SK-N-MC (cell line): ENCODE measurements at regions not wholly inside any gene's neighbourhood (a gene's known extent, or its start where the extent isn't known, plus 50 kb on each side); places are given as distances from the start of the nearest gene placed in this dataset.

Source experiments
- DNase-seq: peaks from one replicate; pipeline ENCODE4 v3.0.0-alpha.2; 2011; ENCODE audit warnings: low read depth, low spot score
- H3K27ac ChIP-seq: fragments of 200-600 bp; sonication (generic); 2 replicates; pipeline ENCODE4 v1.5.1; 2016; ENCODE audit warnings: mixed run types
- H3K36me3 ChIP-seq: fragments of 200-600 bp; sonication (generic); 2 replicates; pipeline ENCODE4 v1.6.1; 2017; ENCODE audit warnings: antibody characterized with exemption, low read length, mixed read lengths; ENCODE audit not compliant: insufficient read depth
- H3K4me3 ChIP-seq: fragments of 200-600 bp; sonication (generic); 2 replicates; pipeline ENCODE4 v1.5.1; 2016
- H3K9ac ChIP-seq: fragments of 200-600 bp; sonication (generic); 2 replicates; pipeline ENCODE4 v1.8.0; 2017; ENCODE audit warnings: mixed run types, mixed read lengths; ENCODE audit not compliant: insufficient read length
- H3K9me3 ChIP-seq: fragments of 200-600 bp; sonication (generic); 2 replicates; pipeline ENCODE4 v1.6.1; 2017; ENCODE audit warnings: low read depth, mild to moderate bottlenecking, antibody characterized with exemption, low read length, moderate library complexity, mixed read lengths
- EZH2 ChIP-seq: fragments of 200-600 bp; sonication (generic); IDR thresholded peaks from one replicate; pipeline ENCODE4 v1.6.1; 2017; ENCODE audit warnings: antibody characterized with exemption
- FOXP2 ChIP-seq: optimal IDR thresholded peaks from 2 replicates; pipeline ENCODE3; 2011; ENCODE audit warnings: mild to moderate bottlenecking, moderate library complexity; ENCODE audit not compliant: insufficient read depth; ENCODE audit errors: extremely low read length, control extremely low read depth
- POLR2AphosphoS5 ChIP-seq: IDR thresholded peaks from 2 replicates; pipeline ENCODE4 v1.6.1; 2012; ENCODE audit warnings: mild to moderate bottlenecking, low read depth, low read length, borderline replicate concordance

DNA sequence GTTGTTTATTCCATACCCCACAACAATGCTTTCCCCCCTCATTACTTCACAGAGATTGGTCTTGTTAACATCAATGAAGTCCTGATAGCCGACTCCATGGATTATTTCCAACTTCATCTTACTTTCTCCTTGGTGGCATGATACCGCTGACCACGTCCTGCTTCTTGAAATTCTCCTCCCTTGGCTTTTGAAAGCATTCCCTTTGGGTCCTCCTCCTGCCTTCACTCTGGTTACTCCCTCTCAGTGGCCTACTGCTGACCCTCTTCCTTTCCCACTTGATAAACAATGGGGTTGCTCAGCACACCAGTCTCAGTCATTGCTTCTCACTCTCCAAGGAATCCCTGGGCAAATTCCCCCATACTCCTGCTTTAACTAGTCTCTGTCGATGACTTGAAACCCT lies 283.9 kb downstream of the SEC61B start:
- Histone ChIP-seq H3K27ac (no peak overlapping the region), H3K4me3 (no peak overlapping the region), H3K9ac (no peak overlapping the region), H3K9me3 (no peaks in the 10 kb centered on the region), H3K36me3 (no peaks in the 10 kb centered on the region)
- TF ChIP-seq FOXP2 (no peak), POLR2AphosphoS5 (no peak), EZH2 (no peak)
- DNase-seq: no peak

DNA sequence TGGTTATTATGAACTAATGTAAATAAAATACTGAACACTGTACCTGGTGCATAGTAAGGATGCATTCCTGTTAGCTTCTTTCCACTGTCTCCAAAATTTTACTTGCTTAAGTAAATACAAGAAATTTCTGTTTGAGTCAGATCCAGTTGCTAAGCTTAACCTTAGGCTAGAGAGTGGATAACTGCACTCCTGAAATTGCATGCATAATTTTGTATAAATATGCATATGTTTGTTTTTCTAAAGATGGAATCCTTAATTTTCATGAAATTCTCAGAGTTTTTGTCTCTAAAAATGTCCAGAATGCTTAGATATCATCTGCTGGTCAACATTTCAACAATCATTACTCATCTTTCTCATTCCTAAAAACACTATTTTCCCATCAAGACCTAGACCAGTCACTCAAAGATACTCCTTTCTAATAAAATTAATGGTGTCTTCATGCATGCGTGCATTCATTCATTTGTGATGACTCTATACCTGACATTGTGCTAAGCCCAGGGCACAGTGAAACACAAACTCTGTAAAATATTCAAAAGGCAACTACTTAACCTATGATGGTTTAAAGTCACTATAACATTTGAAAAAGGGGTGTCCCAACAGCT lies 284.8 kb downstream of the SEC61B start:
- Histone ChIP-seq H3K27ac (no peak overlapping the region), H3K4me3 (no peak overlapping the region), H3K9ac (no peak overlapping the region), H3K9me3 (no peaks in the 10 kb centered on the region), H3K36me3 (no peaks in the 10 kb centered on the region)
- DNase-seq: no peak
- TF ChIP-seq FOXP2 (no peak), EZH2 (no peak), POLR2AphosphoS5 (no peak)

DNA sequence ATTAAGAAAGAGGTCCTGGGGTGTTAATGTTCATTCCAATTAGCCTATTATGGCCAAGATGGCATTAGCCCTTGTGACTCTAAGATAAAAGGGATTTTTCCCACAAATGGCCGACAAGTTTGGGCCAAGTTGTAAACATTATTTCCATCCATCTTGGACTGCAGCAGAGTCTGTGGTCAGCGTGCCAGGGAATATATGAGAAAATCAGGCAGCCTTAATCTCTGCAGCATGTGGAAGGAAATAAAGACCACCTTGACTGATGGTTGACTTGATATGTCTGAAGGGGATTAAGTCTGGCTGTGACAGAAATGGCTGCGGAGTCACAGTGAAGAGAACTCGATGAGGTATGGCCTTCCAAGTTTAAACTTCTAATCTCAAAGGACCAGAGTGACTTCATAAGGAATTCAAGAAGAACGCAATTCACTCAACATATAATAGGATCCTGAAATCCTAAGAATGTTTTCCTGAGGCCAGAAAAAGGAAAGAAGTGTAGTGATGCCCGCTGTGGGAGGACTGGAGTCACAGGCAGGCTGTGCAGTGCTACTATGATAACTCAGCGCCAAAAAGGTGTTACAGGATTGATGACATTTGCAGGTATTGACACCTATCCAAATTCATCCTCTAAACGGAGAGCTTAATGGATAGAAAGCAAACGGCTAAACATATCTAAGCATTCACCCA lies 287.1 kb downstream of the SEC61B start:
- H3K4me3 ChIP-seq: no peak overlapping the region
- H3K9me3 ChIP-seq: no peaks in the 10 kb centered on the region
- no peak overlapping the region for H3K27ac ChIP-seq
- no peaks in the 10 kb centered on the region for H3K36me3 ChIP-seq
- TF ChIP-seq POLR2AphosphoS5: no peak
- TF ChIP-seq FOXP2: no peak
- TF ChIP-seq EZH2: no peak
- H3K9ac ChIP-seq: no peak overlapping the region
- DNase-seq: no peak

DNA sequence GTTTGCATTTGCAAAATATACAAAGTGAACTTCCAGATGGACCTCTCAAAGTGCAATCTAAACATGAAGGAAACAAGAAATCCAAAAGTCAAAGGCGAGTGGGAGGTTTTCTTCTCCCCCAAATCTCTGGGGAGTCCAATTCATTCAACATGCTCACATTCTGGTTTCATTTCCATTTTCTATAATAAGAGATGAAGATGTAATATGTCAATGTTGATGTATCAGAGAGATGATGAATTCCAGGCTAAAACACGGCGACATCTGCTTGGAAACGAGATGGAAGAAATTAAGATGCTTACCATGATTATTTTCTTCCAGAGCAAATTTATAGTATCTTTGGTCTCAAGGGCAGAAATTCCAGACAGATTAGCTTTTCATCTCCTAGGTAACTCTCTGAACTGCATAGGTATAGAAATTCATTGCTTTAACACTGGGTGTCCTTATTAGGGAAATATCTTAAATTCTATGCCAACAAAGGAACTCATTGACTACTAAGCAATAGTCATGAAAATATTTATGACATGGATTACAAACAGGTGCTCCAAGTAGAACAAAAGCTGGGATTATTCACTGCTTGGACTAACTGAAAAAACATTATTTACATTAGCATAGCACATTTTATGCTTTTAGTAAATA lies 287.9 kb downstream of the SEC61B start:
- Histone ChIP-seq H3K36me3 (no peaks in the 10 kb centered on the region), H3K4me3 (no peak overlapping the region), H3K27ac (no peak overlapping the region), H3K9ac (no peak overlapping the region), H3K9me3 (no peaks in the 10 kb centered on the region)
- TF ChIP-seq FOXP2 (no peak), POLR2AphosphoS5 (no peak), EZH2 (no peak)
- no peak for DNase-seq

DNA sequence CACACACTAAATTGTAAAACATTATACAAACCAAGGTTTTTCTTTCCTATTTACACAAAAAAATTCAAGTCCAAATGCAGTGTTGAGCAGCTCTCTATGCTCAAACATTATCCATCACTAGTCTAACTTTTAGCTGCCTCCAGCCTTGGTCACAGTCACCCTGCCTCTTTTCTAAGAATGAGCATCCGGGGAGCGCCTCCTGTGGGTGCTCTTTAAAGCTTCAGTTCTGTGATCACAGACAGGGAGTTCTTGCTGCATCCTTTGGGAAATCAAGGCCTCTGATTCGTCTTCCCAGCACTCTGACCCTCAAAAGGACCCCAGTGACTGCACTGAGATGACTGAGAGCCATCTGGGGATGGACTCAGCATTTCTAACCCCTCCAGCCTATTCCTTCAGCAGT lies 289.6 kb downstream of the SEC61B start:
- TF ChIP-seq FOXP2 (no peak), POLR2AphosphoS5 (no peak), EZH2 (no peak)
- H3K4me3 ChIP-seq: no peak overlapping the region
- H3K27ac ChIP-seq: no peak overlapping the region
- H3K9me3 ChIP-seq: no peaks in the 10 kb centered on the region
- no peaks in the 10 kb centered on the region for H3K36me3 ChIP-seq
- no peak for DNase-seq
- no peak overlapping the region for H3K9ac ChIP-seq

DNA sequence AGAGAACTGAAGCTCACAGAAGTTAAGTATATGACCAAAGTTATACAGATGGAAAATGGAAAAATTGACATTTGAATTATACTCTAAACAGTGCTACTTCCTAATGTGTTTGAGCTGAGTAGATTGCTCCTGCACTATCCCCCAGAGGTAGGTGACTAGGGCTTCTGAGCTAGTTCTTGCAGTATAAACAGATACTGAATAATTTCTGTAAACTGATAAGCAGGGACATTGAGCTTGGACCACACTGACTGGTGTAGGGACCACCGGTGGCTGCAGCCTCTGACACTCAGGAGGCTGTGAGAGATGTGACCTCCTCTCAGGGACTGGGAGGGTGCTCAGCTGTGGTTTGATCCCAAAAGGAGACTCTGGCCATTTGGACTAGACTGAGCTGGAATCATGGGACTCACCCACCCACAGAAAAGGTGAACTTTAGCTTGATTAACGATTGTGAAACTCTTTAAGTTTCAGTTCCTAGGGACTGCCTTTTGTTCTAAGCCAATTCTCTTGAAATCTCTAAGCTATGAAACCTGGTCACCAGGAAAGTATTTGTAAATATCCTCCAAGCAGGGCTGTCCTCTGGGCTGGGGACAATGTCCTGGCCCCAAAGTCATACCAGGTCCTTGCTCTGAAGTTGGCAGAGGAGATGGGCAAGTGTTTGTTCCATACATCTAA lies 291.5 kb downstream of the SEC61B start:
- Histone ChIP-seq H3K27ac (no peak overlapping the region), H3K4me3 (no peak overlapping the region), H3K9ac (no peak overlapping the region), H3K9me3 (no peaks in the 10 kb centered on the region), H3K36me3 (no peaks in the 10 kb centered on the region)
- TF ChIP-seq POLR2AphosphoS5: no peak
- TF ChIP-seq FOXP2: no peak
- no peak for TF ChIP-seq EZH2
- no peak for DNase-seq

DNA sequence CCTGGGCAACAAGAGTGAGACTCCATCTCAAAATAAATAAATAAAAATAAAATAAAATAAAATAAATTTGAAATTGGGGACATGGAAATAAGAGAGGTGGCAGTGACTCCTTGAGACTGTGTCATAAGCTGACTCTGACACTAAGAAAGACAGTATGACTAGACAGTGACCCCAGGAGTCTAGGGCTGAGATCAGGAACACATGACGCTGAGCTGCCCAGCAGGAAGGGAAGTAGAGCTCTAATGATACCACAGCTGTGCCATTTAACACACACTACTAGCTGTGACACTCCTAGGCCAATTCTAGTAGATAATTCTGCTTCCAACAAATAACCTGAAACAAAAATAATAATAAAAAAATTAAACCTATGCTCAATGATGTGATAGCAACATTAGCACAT lies 293.0 kb downstream of the SEC61B start:
- Histone ChIP-seq H3K9me3 (no peaks in the 10 kb centered on the region), H3K9ac (no peak overlapping the region), H3K4me3 (no peak overlapping the region), H3K27ac (no peak overlapping the region), H3K36me3 (no peaks in the 10 kb centered on the region)
- TF ChIP-seq EZH2: no peak
- TF ChIP-seq POLR2AphosphoS5: no peak
- TF ChIP-seq FOXP2: no peak
- DNase-seq: no peak
